ENCODE measurements at regions not wholly inside any gene's neighbourhood (a gene's known extent, or its start where the extent isn't known, plus 50 kb on each side); places are given as distances from the start of the nearest gene placed in this dataset.

DNA sequence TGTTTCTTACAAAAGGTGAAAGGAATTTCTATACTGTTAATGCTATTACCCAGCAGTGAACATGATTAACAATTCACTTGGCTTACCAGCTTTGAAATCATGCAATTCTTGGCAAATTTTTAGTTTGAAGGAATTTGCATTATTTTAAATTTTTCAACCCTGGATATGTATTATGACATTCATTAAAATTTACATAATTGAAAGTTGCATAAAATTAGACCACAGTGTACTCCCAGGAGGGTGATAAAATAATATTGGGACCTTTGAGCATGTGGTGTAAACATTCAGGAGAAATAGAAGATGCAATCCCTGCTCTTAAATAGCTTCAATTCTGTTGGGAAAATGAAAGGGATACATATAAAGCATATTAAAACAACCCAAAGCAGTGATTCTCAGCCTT, 412.2 kb upstream of the SGCD start:
- ChIA-PET CTCF (no interaction called here), POLR2A (ENCODE audit: unreplicated experiment) (no interaction called here)
- Histone ChIP-seq H3F3A (ENCODE audit: insufficient read depth, low read depth) (no peaks in the 10 kb centered on the region), H3K9me3 (ENCODE audit: insufficient read depth, low read depth) (no peaks in the 10 kb centered on the region), H4K20me1 (ENCODE audit: insufficient read depth) (no peaks in the 10 kb centered on the region), H3K4me1 (replicated peaks; ENCODE audit: insufficient read depth) (no peaks in the 10 kb centered on the region), H3K79me2 (ENCODE audit: low read depth) (no peaks in the 10 kb centered on the region), H3K4me3 (no peak overlapping the region), H3K4me2 (no peak overlapping the region), H3K27me3 (ENCODE audit: insufficient read depth, low read depth) (0 out of 2 replicates have a peak, but pooled peaks cover 3% of the 10 kb centered on the region), H3K27ac (no peak overlapping the region), H3K9me2 (ENCODE audit: insufficient read depth) (no peaks in the 10 kb centered on the region), H3K36me3 (ENCODE audit: low read depth) (no peaks in the 10 kb centered on the region), H2AFZ (no peak overlapping the region)
- no TSS peak for BruUV-seq (replicated peaks)
- TF ChIP-seq EZH2 (IDR thresholded peaks at IDR 0.05; ENCODE audit: low read depth) = no peak
- TF ChIP-seq, protein P1, sequence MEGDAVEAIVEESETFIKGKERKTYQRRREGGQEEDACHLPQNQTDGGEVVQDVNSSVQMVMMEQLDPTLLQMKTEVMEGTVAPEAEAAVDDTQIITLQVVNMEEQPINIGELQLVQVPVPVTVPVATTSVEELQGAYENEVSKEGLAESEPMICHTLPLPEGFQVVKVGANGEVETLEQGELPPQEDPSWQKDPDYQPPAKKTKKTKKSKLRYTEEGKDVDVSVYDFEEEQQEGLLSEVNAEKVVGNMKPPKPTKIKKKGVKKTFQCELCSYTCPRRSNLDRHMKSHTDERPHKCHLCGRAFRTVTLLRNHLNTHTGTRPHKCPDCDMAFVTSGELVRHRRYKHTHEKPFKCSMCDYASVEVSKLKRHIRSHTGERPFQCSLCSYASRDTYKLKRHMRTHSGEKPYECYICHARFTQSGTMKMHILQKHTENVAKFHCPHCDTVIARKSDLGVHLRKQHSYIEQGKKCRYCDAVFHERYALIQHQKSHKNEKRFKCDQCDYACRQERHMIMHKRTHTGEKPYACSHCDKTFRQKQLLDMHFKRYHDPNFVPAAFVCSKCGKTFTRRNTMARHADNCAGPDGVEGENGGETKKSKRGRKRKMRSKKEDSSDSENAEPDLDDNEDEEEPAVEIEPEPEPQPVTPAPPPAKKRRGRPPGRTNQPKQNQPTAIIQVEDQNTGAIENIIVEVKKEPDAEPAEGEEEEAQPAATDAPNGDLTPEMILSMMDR (conservative IDR thresholded peaks at IDR 0.05) = no peak
- DNase-seq = no peak
- intact Hi-C loops (cut with micrococcal nuclease; ENCODE audit: unreplicated experiment) = no loop called here

DNA sequence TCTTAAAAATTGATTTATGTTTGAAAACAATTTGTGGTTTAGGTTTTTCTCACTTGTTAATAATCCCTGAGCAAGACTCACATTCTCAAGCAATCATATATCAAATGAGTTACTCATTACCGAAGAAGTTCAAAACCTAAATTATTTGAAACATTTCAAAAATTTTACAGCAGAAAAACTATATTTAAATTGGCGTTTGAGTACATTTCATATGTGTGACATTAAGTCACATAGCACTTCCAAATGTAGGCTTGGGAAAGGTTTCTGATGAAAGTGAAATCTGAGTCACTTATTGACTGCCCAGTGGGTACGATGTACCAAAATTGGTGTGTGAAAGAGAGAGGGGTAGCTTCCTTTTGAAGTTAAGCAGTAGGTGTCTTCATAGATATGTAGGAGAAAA, 411.4 kb upstream of the SGCD start:
- Histone ChIP-seq H3K9me2 (ENCODE audit: insufficient read depth) (no peaks in the 10 kb centered on the region), H2AFZ (no peak overlapping the region), H3K79me2 (ENCODE audit: low read depth) (no peaks in the 10 kb centered on the region), H3K4me1 (replicated peaks; ENCODE audit: insufficient read depth) (no peaks in the 10 kb centered on the region), H3K9me3 (ENCODE audit: insufficient read depth, low read depth) (no peaks in the 10 kb centered on the region), H3F3A (ENCODE audit: insufficient read depth, low read depth) (no peaks in the 10 kb centered on the region), H3K4me2 (no peak overlapping the region), H3K27ac (no peak overlapping the region), H4K20me1 (ENCODE audit: insufficient read depth) (no peaks in the 10 kb centered on the region), H3K27me3 (ENCODE audit: insufficient read depth, low read depth) (0 out of 2 replicates have a peak, but pooled peaks cover 3% of the 10 kb centered on the region), H3K4me3 (no peak overlapping the region), H3K36me3 (ENCODE audit: low read depth) (no peaks in the 10 kb centered on the region)
- CTCF ChIA-PET = no interaction called here
- POLR2A ChIA-PET (ENCODE audit: unreplicated experiment) = no interaction called here
- BruUV-seq (replicated peaks) = no TSS peak
- no peak for DNase-seq
- TF ChIP-seq, protein P1 (conservative IDR thresholded peaks at IDR 0.05) = no peak
- TF ChIP-seq EZH2 (IDR thresholded peaks at IDR 0.05; ENCODE audit: low read depth) = no peak
- intact Hi-C loops (cut with micrococcal nuclease; ENCODE audit: unreplicated experiment) = no loop called here

DNA sequence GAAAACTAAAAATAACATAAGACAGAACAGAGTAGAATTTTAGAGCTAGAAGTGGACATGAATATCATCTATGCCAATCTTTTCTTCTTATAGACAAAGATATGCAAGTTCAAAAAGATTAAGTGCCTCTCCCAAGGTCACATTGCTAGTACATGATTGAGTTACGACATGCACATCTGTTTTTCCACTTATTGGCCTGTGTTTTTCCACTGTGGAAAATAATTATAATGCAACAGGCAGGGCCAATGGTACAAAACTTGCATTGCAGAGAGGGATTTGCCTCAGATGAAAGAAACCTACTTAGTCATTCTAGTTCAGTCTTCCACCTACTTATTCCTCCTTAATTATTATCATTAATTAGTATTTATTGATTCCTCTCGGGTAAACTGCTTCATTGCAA, 407.8 kb upstream of the SGCD start:
- CTCF ChIA-PET = no interaction called here
- 0 out of 2 replicates have a peak, but pooled peaks cover 3% of the 10 kb centered on the region for H3K27me3 ChIP-seq (ENCODE audit: insufficient read depth, low read depth)
- H3K4me2 ChIP-seq = no peak overlapping the region
- no peak overlapping the region for H3K27ac ChIP-seq
- intact Hi-C loops (cut with micrococcal nuclease; ENCODE audit: unreplicated experiment) = no loop called here
- BruUV-seq (replicated peaks) = no TSS peak
- H4K20me1 ChIP-seq (ENCODE audit: insufficient read depth) = no peaks in the 10 kb centered on the region
- H3K9me2 ChIP-seq (ENCODE audit: insufficient read depth) = no peaks in the 10 kb centered on the region
- no peaks in the 10 kb centered on the region for H3K9me3 ChIP-seq (ENCODE audit: insufficient read depth, low read depth)
- no peaks in the 10 kb centered on the region for H3F3A ChIP-seq (ENCODE audit: insufficient read depth, low read depth)
- DNase-seq = no peak
- POLR2A ChIA-PET (ENCODE audit: unreplicated experiment) = no interaction called here
- no peaks in the 10 kb centered on the region for H3K79me2 ChIP-seq (ENCODE audit: low read depth)
- no peaks in the 10 kb centered on the region for H3K36me3 ChIP-seq (ENCODE audit: low read depth)
- TF ChIP-seq, protein P1 (conservative IDR thresholded peaks at IDR 0.05) = no peak
- TF ChIP-seq EZH2 (IDR thresholded peaks at IDR 0.05; ENCODE audit: low read depth) = no peak
- H3K4me1 ChIP-seq (replicated peaks; ENCODE audit: insufficient read depth) = no peaks in the 10 kb centered on the region
- H2AFZ ChIP-seq = no peak overlapping the region
- H3K4me3 ChIP-seq = no peak overlapping the region

Data from PC-9 (cell line).